Neural cell (in vitro differentiated cells): ENCODE measurements at regions not wholly inside any gene's neighbourhood (a gene's known extent, or its start where the extent isn't known, plus 50 kb on each side); places are given as distances from the start of the nearest gene placed in this dataset.

Source experiments
- H2AFZ ChIP-seq: fragments of 200-600, 300-800 bp; sonication (generic), shearing (Covaris generic); 2 replicates; pipeline ENCODE4 v1.6.0; 2014; ENCODE audit warnings: low read depth, mild to moderate bottlenecking, antibody characterized with exemption, low read length, moderate library complexity
- H3F3A ChIP-seq: fragments of 200-600 bp; shearing (Covaris generic); 2 replicates; pipeline ENCODE4 v1.6.1; 2016; ENCODE audit warnings: mild to moderate bottlenecking, moderate library complexity, mixed read lengths, antibody characterized with exemption, low read length; ENCODE audit not compliant: insufficient read depth, poor library complexity, severe bottlenecking
- H3K27ac ChIP-seq: fragments of 200-600, 300-800 bp; sonication (generic), shearing (Covaris generic); 2 replicates; pipeline ENCODE4 v1.5.1; 2014; ENCODE audit warnings: mild to moderate bottlenecking, low read length, moderate library complexity
- H3K27me3 ChIP-seq: fragments of 300-800, 200-600 bp; sonication (generic), shearing (Covaris generic); 2 replicates; pipeline ENCODE4 v1.6.0; 2014; ENCODE audit warnings: mild to moderate bottlenecking, low read depth, low read length, moderate library complexity; ENCODE audit not compliant: insufficient read depth
- H3K36me3 ChIP-seq: fragments of 300-800, 200-600 bp; sonication (generic), shearing (Covaris generic); 2 replicates; pipeline ENCODE4 v1.5.1; 2014; ENCODE audit warnings: mild to moderate bottlenecking, antibody characterized with exemption, low read length, moderate library complexity; ENCODE audit not compliant: insufficient read depth
- H3K4me2 ChIP-seq: fragments of 300-800, 200-600 bp; sonication (generic), shearing (Covaris generic); 2 replicates; pipeline ENCODE4 v1.6.0; 2014; ENCODE audit warnings: mild to moderate bottlenecking, low read length
- H3K4me3 ChIP-seq: fragments of 300-800, 200-600 bp; sonication (generic), shearing (Covaris generic); 2 replicates; pipeline ENCODE4 v1.5.1; 2014; ENCODE audit warnings: mild to moderate bottlenecking, low read length, moderate library complexity
- H3K79me2 ChIP-seq: fragments of 200-600 bp; shearing (Covaris generic); replicated peaks from 2 replicates; pipeline ENCODE4 v1.6.0; 2014; ENCODE audit warnings: mild to moderate bottlenecking, low read length, moderate library complexity; ENCODE audit not compliant: insufficient read depth
- H3K9ac ChIP-seq: fragments of 300-800, 200-600 bp; sonication (generic), shearing (Covaris generic); 2 replicates; pipeline ENCODE4 v1.6.1; 2016; ENCODE audit warnings: mild to moderate bottlenecking, low read length, mixed read lengths
- H3K9me2 ChIP-seq: fragments of 200-600 bp; shearing (Covaris generic); 2 replicates; pipeline ENCODE4 v1.6.1; 2016; ENCODE audit warnings: mild to moderate bottlenecking, low read length, mixed read lengths; ENCODE audit not compliant: insufficient read depth
- H3K9me3 ChIP-seq: fragments of 200-600, 300-800 bp; sonication (generic), shearing (Covaris generic); 2 replicates; pipeline ENCODE4 v1.6.1; 2016; ENCODE audit warnings: mild to moderate bottlenecking, mixed run types, low read length, moderate library complexity, mixed read lengths
- H4K20me1 ChIP-seq: fragments of 200-600 bp; shearing (Covaris generic); 2 replicates; pipeline ENCODE4 v1.6.1; 2016; ENCODE audit warnings: mild to moderate bottlenecking, mixed run types; ENCODE audit not compliant: insufficient read depth
- CTCF ChIP-seq: fragments of 450-650 bp; IDR thresholded peaks from 2 replicates; pipeline ENCODE4 v1.5.1; 2014; ENCODE audit warnings: antibody characterized with exemption, mild to moderate bottlenecking, moderate library complexity; ENCODE audit not compliant: poor library complexity, severe bottlenecking
- EP300 ChIP-seq: fragments of 450-650 bp; conservative IDR thresholded peaks from 2 replicates; pipeline ENCODE4 v1.6.1; 2014; ENCODE audit warnings: antibody characterized with exemption, mild to moderate bottlenecking, moderate library complexity; ENCODE audit not compliant: poor library complexity, severe bottlenecking
- EZH2 ChIP-seq: fragments of 200-600, 300-800 bp; shearing (Covaris generic), sonication (generic); IDR thresholded peaks from 2 replicates; pipeline ENCODE4 v1.6.1; 2014; ENCODE audit warnings: antibody characterized with exemption, low read length, borderline replicate concordance, mild to moderate bottlenecking; ENCODE audit not compliant: insufficient read depth, poor library complexity, severe bottlenecking
- MXI1 ChIP-seq: fragments of 450-650 bp; conservative IDR thresholded peaks from 2 replicates; pipeline ENCODE4 v1.6.1; 2014; ENCODE audit warnings: antibody characterized with exemption, mild to moderate bottlenecking; ENCODE audit not compliant: poor library complexity, severe bottlenecking
- POLR2AphosphoS5 ChIP-seq: IDR thresholded peaks from 2 replicates; pipeline ENCODE4 v1.6.1; 2012
- RAD21 ChIP-seq: fragments of 450-650 bp; conservative IDR thresholded peaks from 2 replicates; pipeline ENCODE4 v1.6.1; 2014; ENCODE audit warnings: antibody characterized with exemption, mild to moderate bottlenecking, moderate library complexity
- REST ChIP-seq: IDR thresholded peaks from 2 replicates; pipeline ENCODE4 v1.6.1; 2012; ENCODE audit warnings: borderline replicate concordance
- SMC3 ChIP-seq: fragments of 450-650 bp; conservative IDR thresholded peaks from 2 replicates; pipeline ENCODE4 v1.6.1; 2014; ENCODE audit warnings: antibody characterized with exemption, mild to moderate bottlenecking, moderate library complexity; ENCODE audit not compliant: poor library complexity
- TAF1 ChIP-seq: IDR thresholded peaks from 2 replicates; pipeline ENCODE4 v1.6.1; 2012; ENCODE audit warnings: low read depth

- TF ChIP-seq TAF1: no peak
- TF ChIP-seq EZH2: no peak
These were observed 80.7 kb downstream of the FOXF2 start (continued) for GRCh38 chr6:1470040-1470439.

- H3K9ac ChIP-seq: no peak overlapping the region
- no peaks in the 10 kb centered on the region for H3K36me3 ChIP-seq
- H3K27ac ChIP-seq: no peak overlapping the region
- H3F3A ChIP-seq: no peaks in the 10 kb centered on the region
- no peaks in the 10 kb centered on the region for H3K9me3 ChIP-seq
- TF ChIP-seq REST: no peak
- no peak for TF ChIP-seq POLR2AphosphoS5
- no peak for TF ChIP-seq TAF1
- no peak for TF ChIP-seq SMC3
- TF ChIP-seq RAD21: no peak
- no peak for TF ChIP-seq EZH2
- TF ChIP-seq CTCF: no peak
- no peak for TF ChIP-seq EP300
- no peak overlapping the region for H3K4me2 ChIP-seq
- H3K27me3 ChIP-seq: no peaks in the 10 kb centered on the region
- H3K79me2 ChIP-seq: no peaks in the 10 kb centered on the region
- H2AFZ ChIP-seq: no peak overlapping the region
- H3K4me3 ChIP-seq: no peak overlapping the region
- no peaks in the 10 kb centered on the region for H4K20me1 ChIP-seq
- no peaks in the 10 kb centered on the region for H3K9me2 ChIP-seq
These were observed 83.3 kb downstream of the FOXF2 start for GRCh38 chr6:1472643-1473042.

- TF ChIP-seq EZH2 (no peak), SMC3 (no peak), EP300 (no peak), REST (no peak), CTCF (no peak), TAF1 (no peak), POLR2AphosphoS5 (no peak), RAD21 (no peak), MXI1 (no peak)
- no peak overlapping the region for H2AFZ ChIP-seq
These were observed 83.8 kb downstream of the FOXF2 start for GRCh38 chr6:1473166-1473565.

More at GRCh38 chr6:1473166-1473565, 83.8 kb downstream of the FOXF2 start:
- no peaks in the 10 kb centered on the region for H3K27me3 ChIP-seq
- no peaks in the 10 kb centered on the region for H3K9me2 ChIP-seq
- no peak overlapping the region for H3K4me3 ChIP-seq
- H4K20me1 ChIP-seq: no peaks in the 10 kb centered on the region
- no peak overlapping the region for H3K9ac ChIP-seq
- no peaks in the 10 kb centered on the region for H3K9me3 ChIP-seq
- H3K4me2 ChIP-seq: no peak overlapping the region
- no peak overlapping the region for H3K27ac ChIP-seq
- no peaks in the 10 kb centered on the region for H3K36me3 ChIP-seq
- H3F3A ChIP-seq: no peaks in the 10 kb centered on the region
- H3K79me2 ChIP-seq: no peaks in the 10 kb centered on the region
